ENCODE measurements at regions not wholly inside any gene's neighbourhood (a gene's known extent, or its start where the extent isn't known, plus 50 kb on each side); places are given as distances from the start of the nearest gene placed in this dataset.
A peak's percentile ranks its signal among the peaks of the same experiment; 100 is the strongest.

GRCh38 chr4:71268166-71268565, 70.7 kb upstream of the SLC4A4 start:
- WGBS, 3 donors, result 41 to 61% (median 47%) methylated on average over 4 of the region's 4 CpGs
- peak in 1 of 4 donors; percentile 34 for ATAC-seq
- Histone ChIP-seq H3K4me1 (peaks cover 5% of the 10 kb centered on the region), H3K27me3 (ENCODE audit: insufficient read depth in 3 of 3, low read length in 2 of 3) (no peaks in the 10 kb centered on the region), H3K36me3 (ENCODE audit: insufficient read depth in 1 of 2, low read depth in 1 of 2) (no peaks in the 10 kb centered on the region), H3K27ac (no peak overlapping the region), H3K9me3 (no peaks in the 10 kb centered on the region), H3K4me3 (no peak overlapping the region)
- intact Hi-C loops (cut with DNase I), result no loop called here
- TF ChIP-seq CTCF (IDR thresholded peaks at IDR 0.05), result no peak
- DNase-seq, result no peak

GRCh38 chr4:71269233-71269632, 69.6 kb upstream of the SLC4A4 start:
- H3K4me3 ChIP-seq, result no peak overlapping the region
- no peak for TF ChIP-seq CTCF (IDR thresholded peaks at IDR 0.05)
- no peak overlapping the region for H3K27ac ChIP-seq
- no peaks in the 10 kb centered on the region for H3K9me3 ChIP-seq
- DNase-seq (no peak), ATAC-seq (no peak)
- WGBS, 3 donors, result 81 to 84% (median 82%) methylated on average over 5 of the region's 5 CpGs
- intact Hi-C loops (cut with DNase I), result no loop called here
- no peaks in the 10 kb centered on the region for H3K36me3 ChIP-seq (ENCODE audit: insufficient read depth in 1 of 2, low read depth in 1 of 2)
- H3K4me1 ChIP-seq, result peaks cover 5% of the 10 kb centered on the region
- no peaks in the 10 kb centered on the region for H3K27me3 ChIP-seq (ENCODE audit: insufficient read depth in 3 of 3, low read length in 2 of 3)

- H3K36me3 ChIP-seq (ENCODE audit: insufficient read depth in 1 of 2, low read depth in 1 of 2), result no peaks in the 10 kb centered on the region
- peak; percentile 35 for TF ChIP-seq CTCF (IDR thresholded peaks at IDR 0.05)
- DNase-seq (no peak), ATAC-seq (peak in 2 of 4 donors; percentile 59 to 63)
- intact Hi-C loops (cut with DNase I), result no loop called here
- no peak overlapping the region for H3K27ac ChIP-seq
- WGBS, 3 donors, result 38 to 56% (median 40%) methylated on average over 1 of the region's 1 CpG
- H3K27me3 ChIP-seq (ENCODE audit: insufficient read depth in 3 of 3, low read length in 2 of 3), result no peaks in the 10 kb centered on the region
- peaks cover 5% of the 10 kb centered on the region for H3K4me1 ChIP-seq
- H3K4me3 ChIP-seq, result no peak overlapping the region
- H3K9me3 ChIP-seq, result no peaks in the 10 kb centered on the region
Observed at GRCh38 chr4:71270901-71271300, 67.9 kb upstream of the SLC4A4 start.

GRCh38 chr4:71272976-71273375, 65.8 kb upstream of the SLC4A4 start:
- Histone ChIP-seq H3K27me3 (ENCODE audit: insufficient read depth in 3 of 3, low read length in 2 of 3) (no peaks in the 10 kb centered on the region), H3K4me1 (no peaks in the 10 kb centered on the region), H3K4me3 (no peak overlapping the region), H3K9me3 (no peaks in the 10 kb centered on the region), H3K27ac (no peak overlapping the region), H3K36me3 (ENCODE audit: insufficient read depth in 1 of 2, low read depth in 1 of 2) (no peaks in the 10 kb centered on the region)
- no peak for TF ChIP-seq CTCF (IDR thresholded peaks at IDR 0.05)
- DNase-seq (no peak), ATAC-seq (no peak)
- 94 to 100% (median 95%) methylated on average over 1 of the region's 1 CpG for WGBS, 3 donors
- intact Hi-C loops (cut with DNase I), result no loop called here

GRCh38 chr4:71275004-71275403, 63.8 kb upstream of the SLC4A4 start:
- no peaks in the 10 kb centered on the region for H3K36me3 ChIP-seq (ENCODE audit: insufficient read depth in 1 of 2, low read depth in 1 of 2)
- no peak for DNase-seq
- H3K4me1 ChIP-seq, result no peaks in the 10 kb centered on the region
- H3K4me3 ChIP-seq, result no peak overlapping the region
- no peaks in the 10 kb centered on the region for H3K9me3 ChIP-seq
- H3K27me3 ChIP-seq (ENCODE audit: insufficient read depth in 3 of 3, low read length in 2 of 3), result no peaks in the 10 kb centered on the region
- intact Hi-C loops (cut with DNase I), result no loop called here
- TF ChIP-seq CTCF (IDR thresholded peaks at IDR 0.05), result no peak
- ATAC-seq, result no peak
- H3K27ac ChIP-seq, result no peak overlapping the region
